Spleen (tissue), 3 donors: ENCODE measurements at regions not wholly inside any gene's neighbourhood (a gene's known extent, or its start where the extent isn't known, plus 50 kb on each side); places are given as distances from the start of the nearest gene placed in this dataset.

Source experiments
- POLR2A ChIP-seq, 3 donors: fragments of 450-650 bp; IDR thresholded peaks; one replicate each; pipeline ENCODE4 v1.5.1; 2017; ENCODE audit warnings: antibody characterized with exemption in 3 of 3, mild to moderate bottlenecking in 1 of 3
- POLR2AphosphoS5 ChIP-seq, 3 donors: sonication (generic); formaldehyde crosslinking; IDR thresholded peaks; one replicate each; pipeline ENCODE4 v1.5.1; 2017; ENCODE audit warnings: antibody characterized with exemption in 3 of 3

GRCh38 chr13:72149701-72150100 lies 282.7 kb upstream of the DACH1 start:
- TF ChIP-seq POLR2A (IDR thresholded peaks at IDR 0.05) = no peak
- no peak for TF ChIP-seq POLR2AphosphoS5 (IDR thresholded peaks at IDR 0.05)
